ENCODE measurements at regions not wholly inside any gene's neighbourhood (a gene's known extent, or its start where the extent isn't known, plus 50 kb on each side); places are given as distances from the start of the nearest gene placed in this dataset.

GRCh38 chr10:117677890-117678500 is 135.4 kb downstream of the EMX2 start:
- H3K36me3 ChIP-seq (ENCODE audit: control insufficient read depth, insufficient read depth, low read length), result no peaks in the 10 kb centered on the region
- H3K4me3 ChIP-seq (ENCODE audit: low read length), result no peak overlapping the region
- H3K27me3 ChIP-seq (ENCODE audit: control insufficient read depth, insufficient read depth, low read length), result no peaks in the 10 kb centered on the region
- Mint-ChIP-seq H3K9me3 (no peaks in the 10 kb centered on the region), H3K36me3 (no peaks in the 10 kb centered on the region), H3K27me3 (ENCODE audit: low read depth in 2 of 2) (peaks cover 16 to 42% of the 10 kb centered on the region in 2 donors), H3K27ac (no peak overlapping the region), H3K4me1 (no peaks in the 10 kb centered on the region), H3K4me3 (no peak overlapping the region)
- no peak for DNase-seq
- H3K27ac ChIP-seq (ENCODE audit: low read length), result no peak overlapping the region
- no peak for TF ChIP-seq CTCF (IDR thresholded peaks at IDR 0.05)
- H3K4me1 ChIP-seq (ENCODE audit: control insufficient read depth, insufficient read depth, low read length), result no peaks in the 10 kb centered on the region
- 86% methylated on average over 4 of the region's 6 CpGs for WGBS (ENCODE audit: insufficient coverage)
- no peaks in the 10 kb centered on the region for H3K9me3 ChIP-seq (ENCODE audit: control insufficient read depth, insufficient read depth, low read length)
- no peak for ATAC-seq
- intact Hi-C loops (cut with micrococcal nuclease), result no loop called here

GRCh38 chr10:117680601-117681000 is 138.1 kb downstream of the EMX2 start:
- DNase-seq, result no peak

GRCh38 chr10:117681104-117681503 is 138.6 kb downstream of the EMX2 start:
- no peak overlapping the region for H3K27ac Mint-ChIP-seq
- DNase-seq (no peak), ATAC-seq (no peak)
- no peaks in the 10 kb centered on the region for H3K36me3 Mint-ChIP-seq
- Histone ChIP-seq H3K4me3 (ENCODE audit: low read length) (no peak overlapping the region), H3K27ac (ENCODE audit: low read length) (no peak overlapping the region), H3K36me3 (ENCODE audit: control insufficient read depth, insufficient read depth, low read length) (no peaks in the 10 kb centered on the region), H3K27me3 (ENCODE audit: control insufficient read depth, insufficient read depth, low read length) (no peaks in the 10 kb centered on the region), H3K9me3 (ENCODE audit: control insufficient read depth, insufficient read depth, low read length) (no peaks in the 10 kb centered on the region), H3K4me1 (ENCODE audit: control insufficient read depth, insufficient read depth, low read length) (no peaks in the 10 kb centered on the region)
- H3K4me3 Mint-ChIP-seq, result no peak overlapping the region
- intact Hi-C loops (cut with micrococcal nuclease), result no loop called here
- H3K27me3 Mint-ChIP-seq (ENCODE audit: low read depth in 2 of 2), result peaks cover 11 to 17% of the 10 kb centered on the region in 2 donors
- WGBS (ENCODE audit: insufficient coverage), result 83% methylated on average over 2 of the region's 3 CpGs
- no peaks in the 10 kb centered on the region for H3K4me1 Mint-ChIP-seq
- no peaks in the 10 kb centered on the region for H3K9me3 Mint-ChIP-seq
- no peak for TF ChIP-seq CTCF (IDR thresholded peaks at IDR 0.05)

More at GRCh38 chr10:117680601-117681000, 138.1 kb downstream of the EMX2 start:
- no peaks in the 10 kb centered on the region for H3K36me3 Mint-ChIP-seq
- no peak for TF ChIP-seq CTCF (IDR thresholded peaks at IDR 0.05)
- 85% methylated on average over 2 of the region's 2 CpGs for WGBS (ENCODE audit: insufficient coverage)
- intact Hi-C loops (cut with micrococcal nuclease), result no loop called here
- H3K9me3 Mint-ChIP-seq, result no peaks in the 10 kb centered on the region
- no peak overlapping the region for H3K27ac ChIP-seq (ENCODE audit: low read length)
- no peaks in the 10 kb centered on the region for H3K27me3 ChIP-seq (ENCODE audit: control insufficient read depth, insufficient read depth, low read length)
- H3K4me3 ChIP-seq (ENCODE audit: low read length), result no peak overlapping the region
- no peak for ATAC-seq
- no peaks in the 10 kb centered on the region for H3K9me3 ChIP-seq (ENCODE audit: control insufficient read depth, insufficient read depth, low read length)
- H3K36me3 ChIP-seq (ENCODE audit: control insufficient read depth, insufficient read depth, low read length), result no peaks in the 10 kb centered on the region
- H3K4me3 Mint-ChIP-seq, result no peak overlapping the region
- no peaks in the 10 kb centered on the region for H3K4me1 ChIP-seq (ENCODE audit: control insufficient read depth, insufficient read depth, low read length)
- no peaks in the 10 kb centered on the region for H3K4me1 Mint-ChIP-seq
- peaks cover 8 to 20% of the 10 kb centered on the region in 2 donors for H3K27me3 Mint-ChIP-seq (ENCODE audit: low read depth in 2 of 2)
- no peak overlapping the region for H3K27ac Mint-ChIP-seq

GRCh38 chr10:117684046-117684610 is 141.6 kb downstream of the EMX2 start:
- H3K27ac Mint-ChIP-seq, result no peak overlapping the region
- H3K9me3 Mint-ChIP-seq, result no peaks in the 10 kb centered on the region
- no peak for TF ChIP-seq CTCF (IDR thresholded peaks at IDR 0.05)
- intact Hi-C loops (cut with micrococcal nuclease), result no loop called here
- WGBS (ENCODE audit: insufficient coverage), result 81% methylated on average over 24 of the region's 24 CpGs
- Histone ChIP-seq H3K9me3 (ENCODE audit: control insufficient read depth, insufficient read depth, low read length) (no peaks in the 10 kb centered on the region), H3K4me3 (ENCODE audit: low read length) (no peak overlapping the region), H3K27me3 (ENCODE audit: control insufficient read depth, insufficient read depth, low read length) (no peaks in the 10 kb centered on the region), H3K27ac (ENCODE audit: low read length) (no peak overlapping the region), H3K4me1 (ENCODE audit: control insufficient read depth, insufficient read depth, low read length) (no peaks in the 10 kb centered on the region), H3K36me3 (ENCODE audit: control insufficient read depth, insufficient read depth, low read length) (no peaks in the 10 kb centered on the region)
- no peaks in the 10 kb centered on the region for H3K36me3 Mint-ChIP-seq
- ATAC-seq, result no peak
- H3K4me3 Mint-ChIP-seq, result no peak overlapping the region
- peaks cover 0 to 3% of the 10 kb centered on the region in 2 donors for H3K27me3 Mint-ChIP-seq (ENCODE audit: low read depth in 2 of 2)
- DNase-seq, result no peak
- H3K4me1 Mint-ChIP-seq, result no peaks in the 10 kb centered on the region

All from natural killer cell (primary cell).